Endometrium (tissue), 2 donors: ENCODE measurements at regions not wholly inside any gene's neighbourhood (a gene's known extent, or its start where the extent isn't known, plus 50 kb on each side); places are given as distances from the start of the nearest gene placed in this dataset.
"Not testable (repeated sequence)": the region's sequence is repeated elsewhere in the genome, so short reads cannot be mapped to it uniquely, and the experiment has no call there.

Experiments
- FAIRE-seq: peaks from 2 replicates; lab custom pipeline; 2012; peaks lifted over from hg19 to GRCh38; lab: Jason Lieb, UNC
- donor health status: control.
- donor health status: control.

DNA sequence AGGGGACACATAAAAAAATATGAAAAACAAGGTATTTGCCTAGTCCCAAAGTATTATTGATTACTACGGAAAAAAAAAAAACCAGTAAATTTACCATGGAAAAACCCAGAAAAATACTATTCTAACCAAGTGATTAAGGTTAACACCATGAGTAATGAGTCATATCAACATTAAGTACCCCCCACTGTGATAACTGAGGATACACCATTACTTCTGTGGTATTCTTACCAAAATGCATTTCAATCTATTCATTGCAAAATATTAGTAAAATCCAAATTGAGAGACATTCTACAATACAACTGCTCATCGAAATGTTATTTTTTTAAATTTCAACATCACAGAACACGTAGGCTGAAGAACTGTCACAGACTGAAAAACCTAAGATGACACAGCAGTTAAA lies 669.8 kb downstream of the ZEB2 start:
- peak; percentile 4 for FAIRE-seq

DNA sequence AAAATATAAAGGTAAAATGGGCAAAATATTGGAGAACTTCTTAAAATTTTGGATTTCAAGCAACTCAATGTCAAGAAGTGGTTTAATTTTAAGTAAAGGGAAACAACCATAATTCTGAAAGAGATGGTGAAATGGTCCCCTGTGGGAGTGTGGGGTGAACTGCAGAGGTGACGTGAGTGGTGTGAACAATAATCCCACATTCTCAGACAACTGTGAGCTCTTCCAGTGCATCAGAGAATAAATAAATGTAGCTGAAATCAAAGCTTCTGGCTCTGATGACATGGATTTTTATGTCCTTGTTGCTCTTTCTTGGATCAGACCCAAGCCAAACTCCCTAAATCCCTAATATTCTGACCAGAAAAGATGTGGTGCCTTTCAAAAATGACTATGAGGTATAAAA lies 672.7 kb downstream of the ZEB2 start:
- FAIRE-seq = no peak

GRCh38 chr2:143844986-143845385 lies 674.9 kb downstream of the ZEB2 start:
- no peak for FAIRE-seq

DNA sequence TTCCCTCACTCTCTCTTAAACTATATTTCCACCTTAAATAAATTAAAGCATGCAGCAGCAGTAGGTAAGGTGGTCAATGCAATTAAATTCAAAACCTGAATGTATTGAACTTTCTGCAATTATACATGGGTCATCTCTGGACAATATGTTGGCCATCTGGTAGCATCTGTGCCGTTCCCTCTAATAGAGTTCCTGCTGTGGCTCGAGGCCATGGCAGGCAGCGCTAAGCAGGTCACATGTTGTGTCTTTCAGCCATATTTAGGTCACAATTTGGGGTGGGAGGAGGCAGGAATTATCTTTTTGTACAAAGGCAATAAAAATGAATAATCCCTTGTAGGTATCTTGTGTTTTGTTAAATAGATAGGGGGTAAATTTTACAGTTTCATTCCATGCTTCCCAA lies 676.2 kb downstream of the ZEB2 start:
- FAIRE-seq = no peak

DNA sequence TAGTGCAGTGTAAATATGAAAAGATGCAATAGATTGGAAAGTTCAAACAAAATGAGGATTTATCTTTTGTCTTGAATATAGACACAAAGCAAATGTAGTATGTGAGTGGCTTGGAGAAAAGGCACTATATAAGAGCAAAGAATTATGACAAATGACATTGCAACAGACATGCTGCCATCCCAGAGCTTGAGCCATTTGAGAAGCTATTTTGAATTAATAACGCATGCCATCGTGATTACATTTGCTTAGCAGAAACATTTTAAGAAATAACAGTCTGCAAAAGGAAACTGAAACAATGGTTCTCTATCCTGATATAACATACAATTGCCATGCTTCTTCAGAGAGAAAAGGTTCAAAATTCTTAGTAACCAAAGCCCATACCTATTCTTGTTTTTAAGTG lies 677.1 kb downstream of the ZEB2 start:
- no peak for FAIRE-seq

DNA sequence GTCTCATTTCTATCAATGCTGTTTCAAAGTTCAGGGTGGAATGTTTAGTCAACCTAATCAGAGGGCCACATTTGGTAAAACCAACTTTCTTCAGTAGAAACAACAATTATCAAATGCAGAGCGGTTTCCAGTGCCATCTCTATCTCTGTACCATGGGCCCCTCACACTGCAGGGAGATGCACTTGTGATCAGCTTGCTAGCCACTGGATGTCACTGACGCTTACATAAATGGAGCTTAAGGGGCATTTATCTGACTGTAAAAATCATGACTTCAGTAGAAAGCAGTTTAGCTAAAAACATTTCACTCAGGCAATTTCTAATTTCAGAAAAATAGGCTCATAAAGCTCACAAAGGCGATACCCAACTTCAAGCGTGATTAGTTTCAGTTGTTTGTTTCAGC lies 678.0 kb downstream of the ZEB2 start:
- no peak for FAIRE-seq

DNA sequence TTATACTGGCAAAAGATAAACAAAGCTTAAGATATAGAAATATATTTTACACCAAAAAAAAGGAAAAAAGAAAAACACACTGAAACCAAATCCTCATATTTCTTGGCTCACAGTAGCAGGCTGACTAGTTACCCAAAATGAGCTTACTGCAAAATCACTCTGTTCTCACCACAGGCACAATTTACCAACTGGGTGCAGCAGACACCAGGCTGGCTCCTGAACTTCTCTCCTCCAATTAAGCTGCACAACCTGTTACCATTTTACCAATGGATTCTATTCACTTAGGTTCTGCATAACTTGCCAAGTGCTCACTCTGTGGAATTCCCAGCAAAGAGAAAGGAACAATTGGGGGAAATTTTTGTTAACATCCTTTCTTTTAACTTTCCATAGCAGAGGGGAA lies 679.3 kb downstream of the ZEB2 start:
- FAIRE-seq = no peak

DNA sequence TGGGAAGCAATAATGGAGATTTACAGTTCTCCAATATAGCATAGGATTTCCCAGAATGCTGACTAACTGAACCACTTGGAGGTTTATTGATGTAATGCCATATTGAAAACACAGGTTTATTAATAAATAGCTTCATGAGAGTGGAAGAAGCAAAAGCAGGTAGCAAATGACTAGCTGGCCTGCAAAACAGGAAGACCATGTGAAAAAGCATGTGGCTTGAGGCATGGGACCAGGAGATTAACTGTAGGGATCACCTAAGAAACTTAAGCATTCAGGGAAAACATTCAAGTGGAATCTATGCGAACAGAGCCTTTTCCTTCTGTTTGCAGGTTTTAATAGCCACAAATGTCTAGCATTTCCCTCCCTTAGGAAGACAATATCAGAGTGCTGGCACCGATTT lies 679.7 kb downstream of the ZEB2 start:
- FAIRE-seq = no peak

DNA sequence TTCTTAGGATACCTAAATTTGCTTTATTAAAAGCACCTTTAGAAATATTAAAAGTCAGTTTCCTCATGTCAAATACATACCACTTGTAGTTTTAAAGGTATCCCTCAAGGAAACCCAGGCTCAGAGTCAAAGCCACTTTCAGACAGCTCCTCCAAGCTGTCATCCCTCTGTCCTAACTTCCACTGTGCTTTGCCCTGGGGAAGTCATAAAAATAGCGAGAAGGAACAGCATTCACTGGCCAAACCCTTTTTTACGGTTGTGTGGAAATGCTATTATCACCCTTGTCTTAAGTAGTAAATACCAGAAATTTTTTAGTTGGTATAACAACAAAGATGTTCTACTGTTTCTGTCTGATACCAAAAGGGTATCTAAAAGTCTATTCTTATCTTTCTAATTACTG lies 680.5 kb downstream of the ZEB2 start:
- no peak for FAIRE-seq

- not testable (repeated sequence) for FAIRE-seq
Measured at GRCh38 chr2:143837055-143837454, 682.9 kb downstream of the ZEB2 start.

DNA sequence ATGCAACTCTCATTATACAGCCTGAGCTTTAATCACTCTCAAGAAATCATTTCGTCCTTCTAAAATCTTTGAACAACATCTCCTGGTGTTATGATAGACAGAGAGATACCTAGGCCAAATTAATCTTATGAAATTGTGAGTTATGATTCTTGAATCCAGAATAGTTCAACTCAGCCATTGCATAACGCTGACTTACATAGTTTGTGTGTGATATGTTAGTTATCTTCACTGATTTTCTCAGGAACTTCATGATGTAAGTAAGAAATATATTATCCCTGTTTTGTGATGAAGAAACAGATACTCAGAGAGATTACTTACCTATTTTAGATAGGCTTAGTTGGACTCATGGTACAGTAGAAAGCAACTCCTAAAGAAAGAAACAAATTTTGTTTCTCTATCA lies 684.4 kb downstream of the ZEB2 start:
- FAIRE-seq = no peak

DNA sequence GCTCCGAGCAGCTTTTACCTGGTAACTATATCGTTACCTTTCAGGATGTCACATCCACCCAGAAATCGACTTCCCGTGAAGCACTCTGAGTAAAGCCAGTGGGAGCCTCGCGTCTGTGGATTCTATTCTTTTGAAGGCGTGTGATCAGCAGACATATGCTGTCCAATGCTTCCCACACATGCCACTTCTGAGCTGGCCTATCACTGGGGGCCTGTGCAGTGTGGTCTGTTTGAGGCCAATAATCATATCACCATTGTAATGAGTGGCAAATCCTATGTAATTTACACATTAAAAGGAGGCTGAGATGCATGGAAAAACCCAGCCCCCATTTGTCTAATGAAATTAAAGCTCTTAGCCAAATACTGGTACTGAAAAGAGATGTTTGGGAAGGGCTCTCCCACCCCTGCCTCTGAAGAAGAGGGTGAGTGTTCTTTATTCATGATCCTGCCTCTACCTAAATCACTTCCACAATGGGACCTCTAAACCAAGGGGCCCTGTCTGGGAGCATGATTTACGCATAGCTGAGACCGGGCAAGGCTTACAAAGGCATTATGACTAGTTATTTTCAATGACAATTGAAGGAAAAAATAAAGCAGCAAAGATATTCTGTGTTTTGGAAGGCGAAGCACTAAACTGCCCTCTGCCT lies 686.8 kb downstream of the ZEB2 start:
- FAIRE-seq = no peak

GRCh38 chr2:143830476-143830875 lies 689.4 kb downstream of the ZEB2 start:
- no peak for FAIRE-seq

GRCh38 chr2:143828763-143829537 lies 691.0 kb downstream of the ZEB2 start:
- no peak for FAIRE-seq

DNA sequence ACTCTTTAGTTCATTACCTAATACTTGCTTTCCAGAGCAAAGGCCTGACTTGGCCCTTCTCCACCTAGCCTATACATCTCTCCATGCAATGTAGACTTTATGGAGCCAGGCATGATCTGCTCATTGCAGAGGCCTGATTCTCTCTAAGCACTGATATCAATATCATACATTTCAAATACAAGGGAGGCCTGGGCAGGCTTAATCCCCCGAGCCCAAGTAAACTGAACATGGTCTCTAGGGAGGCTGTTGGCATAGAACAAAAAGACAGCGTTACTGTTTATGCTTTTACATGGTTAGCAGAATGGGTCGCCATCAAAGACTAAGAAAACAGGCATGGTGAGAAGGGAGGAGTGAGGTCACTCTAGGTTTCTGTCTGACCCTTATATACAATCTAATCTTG lies 695.1 kb downstream of the ZEB2 start:
- no peak for FAIRE-seq

DNA sequence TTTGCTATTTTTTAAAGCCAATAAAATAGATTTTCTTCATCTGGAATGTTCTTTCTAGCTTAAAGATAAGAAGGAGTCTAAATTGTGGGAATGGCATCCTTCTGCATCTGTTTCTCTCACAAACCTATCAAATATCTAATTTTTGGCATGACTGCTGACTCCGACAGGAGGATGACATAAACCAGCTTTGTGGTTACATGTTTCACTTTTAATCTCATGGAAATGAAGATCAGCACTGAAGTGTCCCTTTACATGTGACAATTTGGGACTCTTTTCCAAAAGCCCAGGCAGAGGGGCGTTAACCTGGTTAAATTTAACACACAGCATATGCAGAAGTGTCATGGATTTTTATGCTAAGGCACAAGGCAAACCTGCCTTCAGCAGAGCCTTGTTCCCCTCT lies 694.7 kb downstream of the ARHGAP15 start:
- no peak for FAIRE-seq

DNA sequence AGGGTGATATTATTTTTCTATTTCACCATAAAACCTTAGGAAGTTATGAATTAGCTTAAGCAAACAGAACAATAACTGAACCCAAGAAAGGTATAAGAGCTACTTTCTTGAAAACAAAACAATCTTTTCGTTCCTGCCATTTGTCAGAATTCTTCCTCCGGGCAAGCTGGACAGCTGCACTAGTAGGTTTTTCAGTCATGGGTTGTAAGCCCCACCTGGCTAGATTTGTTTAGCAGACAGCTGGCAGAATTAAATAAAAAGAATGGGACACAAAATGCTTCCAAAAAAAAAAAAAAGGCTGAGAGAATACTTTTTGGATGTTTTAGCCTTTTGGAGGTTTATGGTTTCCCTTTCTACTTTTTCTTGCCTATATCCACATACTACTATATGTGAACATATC lies 694.1 kb downstream of the ARHGAP15 start:
- no peak for FAIRE-seq

- FAIRE-seq = no peak
Measured at GRCh38 chr2:143822736-143823135, 693.5 kb downstream of the ARHGAP15 start.

DNA sequence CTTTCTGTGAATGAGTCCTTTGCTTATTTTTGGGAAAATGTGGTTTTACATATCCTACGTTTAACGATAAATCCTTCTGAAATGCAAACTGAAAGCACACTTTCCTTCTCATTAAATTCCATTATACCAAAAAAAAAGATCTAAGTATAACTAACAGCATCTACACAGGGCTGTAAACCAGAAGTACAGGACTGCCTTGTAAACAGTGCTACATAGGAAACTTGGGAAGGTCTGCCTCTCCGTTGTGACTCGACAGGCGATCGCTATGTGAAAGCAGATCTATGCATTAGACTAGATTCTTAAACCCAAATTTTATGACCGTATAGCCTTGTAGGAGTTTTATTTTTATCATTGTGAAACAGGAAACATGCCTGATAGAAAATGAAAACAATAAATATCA lies 690.5 kb downstream of the ARHGAP15 start:
- no peak for FAIRE-seq

GRCh38 chr2:143819190-143819735 lies 690.0 kb downstream of the ARHGAP15 start:
- FAIRE-seq = no peak
